H9 (cell line): ENCODE measurements at regions not wholly inside any gene's neighbourhood (a gene's known extent, or its start where the extent isn't known, plus 50 kb on each side); places are given as distances from the start of the nearest gene placed in this dataset.

ENCODE experiments used
- DNase-seq: peaks from one replicate; pipeline ENCODE4 v3.0.0-alpha.2; 2017
- H2AFZ ChIP-seq: one replicate; pipeline ENCODE4 v1.6.1; 2013; ENCODE audit warnings: mild to moderate bottlenecking, low read length, control low read depth, moderate library complexity
- H2AK5ac ChIP-seq: 2 replicates; pipeline ENCODE4 v1.6.1; 2013; ENCODE audit warnings: low read length, control low read depth, mixed read lengths; ENCODE audit not compliant: insufficient read length
- H2BK120ac ChIP-seq: one replicate; pipeline ENCODE4 v1.6.1; 2013; ENCODE audit warnings: low read depth, mild to moderate bottlenecking, low read length, control low read depth, inconsistent platforms; ENCODE audit not compliant: poor library complexity, severe bottlenecking
- H2BK12ac ChIP-seq: 2 replicates; pipeline ENCODE4 v1.6.1; 2013; ENCODE audit warnings: low read length, control low read depth, mixed read lengths, low read depth; ENCODE audit not compliant: insufficient read length
- H2BK15ac ChIP-seq: 2 replicates; pipeline ENCODE4 v1.6.1; 2013; ENCODE audit warnings: low read depth, low read length, control low read depth
- H2BK20ac ChIP-seq: one replicate; pipeline ENCODE4 v1.6.1; 2013; ENCODE audit warnings: low read depth, mild to moderate bottlenecking, low read length, control low read depth, inconsistent platforms; ENCODE audit not compliant: poor library complexity, severe bottlenecking
- H2BK5ac ChIP-seq: 2 replicates; pipeline ENCODE4 v1.6.1; 2013; ENCODE audit warnings: low read length, control low read depth, mixed read lengths; ENCODE audit not compliant: insufficient read length
- H3K14ac ChIP-seq: 2 replicates; pipeline ENCODE4 v1.6.1; 2013; ENCODE audit warnings: low read length, control low read depth; ENCODE audit not compliant: insufficient read depth
- H3K18ac ChIP-seq: 2 replicates; pipeline ENCODE4 v1.6.1; 2013; ENCODE audit warnings: low read depth, mild to moderate bottlenecking, mixed read lengths, low read length, control low read depth; ENCODE audit not compliant: insufficient read length
- H3K23ac ChIP-seq: 2 replicates; pipeline ENCODE4 v1.6.1; 2013; ENCODE audit warnings: low read length, control low read depth, mixed read lengths, low read depth; ENCODE audit not compliant: insufficient read length
- H3K23me2 ChIP-seq: 2 replicates; pipeline ENCODE4 v1.6.1; 2013; ENCODE audit warnings: low read depth, mild to moderate bottlenecking, mixed read lengths, low read length, control low read depth; ENCODE audit not compliant: insufficient read length, poor library complexity, severe bottlenecking
- H3K27ac ChIP-seq: 2 replicates; pipeline ENCODE4 v1.5.1; 2013; ENCODE audit warnings: low read length, control low read depth, mixed read lengths, low read depth; ENCODE audit not compliant: insufficient read length
- H3K27me3 ChIP-seq: 2 replicates; pipeline ENCODE4 v1.6.1; 2013; ENCODE audit warnings: low read length, control low read depth, inconsistent platforms; ENCODE audit not compliant: insufficient read depth
- H3K4ac ChIP-seq: 2 replicates; pipeline ENCODE4 v1.6.1; 2013; ENCODE audit warnings: low read depth, mild to moderate bottlenecking, control low read depth, inconsistent platforms, low read length, moderate library complexity
- H3K4me1 ChIP-seq: 2 replicates; pipeline ENCODE4 v1.6.1; 2013; ENCODE audit warnings: low read length, control low read depth, inconsistent platforms; ENCODE audit not compliant: insufficient read depth
- H3K4me2 ChIP-seq: 2 replicates; pipeline ENCODE4 v1.6.1; 2013; ENCODE audit warnings: low read length, control low read depth, mixed read lengths; ENCODE audit not compliant: insufficient read length, insufficient read depth
- H3K56ac ChIP-seq: 2 replicates; pipeline ENCODE4 v1.6.1; 2013; ENCODE audit warnings: low read depth, mild to moderate bottlenecking, mixed read lengths, low read length, control low read depth; ENCODE audit not compliant: insufficient read length
- H3K79me1 ChIP-seq: 2 replicates; pipeline ENCODE4 v1.6.1; 2013; ENCODE audit warnings: low read depth, mild to moderate bottlenecking, moderate library complexity, low read length, control low read depth, inconsistent platforms; ENCODE audit not compliant: insufficient read depth, poor library complexity, severe bottlenecking
- H3K79me2 ChIP-seq: 2 replicates; pipeline ENCODE4 v1.6.1; 2013; ENCODE audit warnings: low read length, control low read depth, inconsistent platforms; ENCODE audit not compliant: insufficient read depth
- H3K9ac ChIP-seq: 2 replicates; pipeline ENCODE4 v1.6.1; 2013; ENCODE audit warnings: low read length, control low read depth, mixed read lengths; ENCODE audit not compliant: insufficient read length; ENCODE audit errors: extremely low read depth
- H3K9me3 ChIP-seq: one replicate; pipeline ENCODE4 v1.6.1; 2013; ENCODE audit warnings: low read depth, low read length, inconsistent platforms; ENCODE audit not compliant: control insufficient read depth
- H3T11ph ChIP-seq: one replicate; pipeline ENCODE4 v1.6.1; 2013; ENCODE audit warnings: mild to moderate bottlenecking, low read length, control low read depth, inconsistent platforms
- H4K20me1 ChIP-seq: one replicate; pipeline ENCODE4 v1.6.1; 2013; ENCODE audit not compliant: control insufficient read depth, insufficient read length, insufficient read depth
- H4K5ac ChIP-seq: 2 replicates; pipeline ENCODE4 v1.6.1; 2013; ENCODE audit warnings: low read depth, mild to moderate bottlenecking, mixed read lengths, low read length, control low read depth; ENCODE audit not compliant: insufficient read length
- H4K8ac ChIP-seq: replicated peaks from 2 replicates; pipeline ENCODE4 v1.6.1; 2013; ENCODE audit warnings: low read length, control low read depth, mixed read lengths, low read depth; ENCODE audit not compliant: insufficient read length
- H4K91ac ChIP-seq: 2 replicates; pipeline ENCODE4 v1.6.1; 2013; ENCODE audit warnings: low read depth, mild to moderate bottlenecking, moderate library complexity, mixed read lengths, low read length, control low read depth; ENCODE audit not compliant: insufficient read length
- H3K27ac Mint-ChIP-seq, 3 experiments: 2 replicates in 2 of 3; 3 replicates in 1 of 3; pipeline ENCODE4 v1.8.0; 2020 to 2021; ENCODE audit warnings: mixed read lengths in 3 of 3, mild to moderate bottlenecking in 1 of 3, moderate library complexity in 1 of 3
- H3K27me3 Mint-ChIP-seq: 2 replicates; pipeline ENCODE4 v1.8.0; 2021; ENCODE audit warnings: low read depth, mild to moderate bottlenecking, moderate library complexity, mixed read lengths
- H3K36me3 Mint-ChIP-seq, 3 experiments: 2 replicates in 2 of 3; 3 replicates in 1 of 3; pipeline ENCODE4 v1.8.0; 2020 to 2021; ENCODE audit warnings: low read depth in 3 of 3, mixed read lengths in 3 of 3; ENCODE audit not compliant: insufficient read depth in 1 of 3
- H3K4me1 Mint-ChIP-seq, 2 experiments: 2 replicates each; pipeline ENCODE4 v1.8.0; 2020; ENCODE audit warnings: mixed read lengths in 2 of 2
- H3K4me3 Mint-ChIP-seq, 2 experiments: 2 replicates in 1 of 2; 3 replicates in 1 of 2; pipeline ENCODE4 v1.8.0; 2020 to 2021; ENCODE audit warnings: mild to moderate bottlenecking in 2 of 2, mixed read lengths in 2 of 2, moderate library complexity in 1 of 2
- H3K9me3 Mint-ChIP-seq, 2 experiments: 2 replicates in 1 of 2; 3 replicates in 1 of 2; pipeline ENCODE4 v1.8.0; 2020; ENCODE audit warnings: mild to moderate bottlenecking in 2 of 2, mixed read lengths in 2 of 2, moderate library complexity in 1 of 2
- WGBS: extraction: QIAGEN DNeasy Blood & Tissue Kit; methylation state at CpG from one replicate; pipeline ENCODE4 v1.1.7; 2013; ENCODE audit warnings: missing lambda C conversion rate, low lambda C conversion rate, mixed read lengths; ENCODE audit not compliant: insufficient read length; ENCODE audit errors: extremely low coverage; 5-methylcytosine and 5-hydroxymethylcytosine counted together
- TF ChIP-seq, protein P1 (sequence below): fragments of 200-600 bp; sonication (generic); conservative IDR thresholded peaks from 3 replicates; pipeline ENCODE4 v1.8.0; 2021; ENCODE audit warnings: antibody characterized with exemption, mild to moderate bottlenecking

GRCh38 chr5:107753427-107753826 is 82.7 kb upstream of the EFNA5 start:
- no peak overlapping the region for H3T11ph ChIP-seq
- TF ChIP-seq, protein P1, sequence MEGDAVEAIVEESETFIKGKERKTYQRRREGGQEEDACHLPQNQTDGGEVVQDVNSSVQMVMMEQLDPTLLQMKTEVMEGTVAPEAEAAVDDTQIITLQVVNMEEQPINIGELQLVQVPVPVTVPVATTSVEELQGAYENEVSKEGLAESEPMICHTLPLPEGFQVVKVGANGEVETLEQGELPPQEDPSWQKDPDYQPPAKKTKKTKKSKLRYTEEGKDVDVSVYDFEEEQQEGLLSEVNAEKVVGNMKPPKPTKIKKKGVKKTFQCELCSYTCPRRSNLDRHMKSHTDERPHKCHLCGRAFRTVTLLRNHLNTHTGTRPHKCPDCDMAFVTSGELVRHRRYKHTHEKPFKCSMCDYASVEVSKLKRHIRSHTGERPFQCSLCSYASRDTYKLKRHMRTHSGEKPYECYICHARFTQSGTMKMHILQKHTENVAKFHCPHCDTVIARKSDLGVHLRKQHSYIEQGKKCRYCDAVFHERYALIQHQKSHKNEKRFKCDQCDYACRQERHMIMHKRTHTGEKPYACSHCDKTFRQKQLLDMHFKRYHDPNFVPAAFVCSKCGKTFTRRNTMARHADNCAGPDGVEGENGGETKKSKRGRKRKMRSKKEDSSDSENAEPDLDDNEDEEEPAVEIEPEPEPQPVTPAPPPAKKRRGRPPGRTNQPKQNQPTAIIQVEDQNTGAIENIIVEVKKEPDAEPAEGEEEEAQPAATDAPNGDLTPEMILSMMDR: no peak
- no peak overlapping the region for H2BK12ac ChIP-seq
- no peak overlapping the region for H2BK15ac ChIP-seq
- no peaks in the 10 kb centered on the region for H3K27me3 ChIP-seq
- H3K79me2 ChIP-seq: no peaks in the 10 kb centered on the region
- no peaks in the 10 kb centered on the region for H3K23me2 ChIP-seq
- WGBS: no CpG with 5 or more reads among the region's 4 CpGs
- no peak overlapping the region for H4K5ac ChIP-seq
- no peaks in the 10 kb centered on the region for H3K4me1 ChIP-seq
- H3K79me1 ChIP-seq: no peaks in the 10 kb centered on the region
- no peak overlapping the region for H2BK120ac ChIP-seq
- H4K8ac ChIP-seq: no peak overlapping the region
- no peak overlapping the region for H4K91ac ChIP-seq
- H3K27ac ChIP-seq: no peak overlapping the region
- H3K9ac ChIP-seq: no peak overlapping the region
- Mint-ChIP-seq H3K4me1 (no peaks in the 10 kb centered on the region), H3K4me3 (no peak overlapping the region), H3K36me3 (peaks cover 7 to 15% (median 7%) of the 10 kb centered on the region in 3 experiments; a peak in 5 of 7 replicates), H3K9me3 (peaks cover 8 to 12% of the 10 kb centered on the region in 2 experiments), H3K27me3 (no peaks in the 10 kb centered on the region; the same call in 1 of the 2 replicates), H3K27ac (no peak overlapping the region)
- H2BK20ac ChIP-seq: no peak overlapping the region
- no peaks in the 10 kb centered on the region for H3K9me3 ChIP-seq
- DNase-seq: no peak
- H3K56ac ChIP-seq: no peak overlapping the region
- no peak overlapping the region for H3K4me2 ChIP-seq
- H3K14ac ChIP-seq: no peak overlapping the region
- H4K20me1 ChIP-seq: no peaks in the 10 kb centered on the region
- H2AFZ ChIP-seq: no peak overlapping the region
- H3K18ac ChIP-seq: no peak overlapping the region
- no peak overlapping the region for H3K4ac ChIP-seq
- H2AK5ac ChIP-seq: no peak overlapping the region
- H3K23ac ChIP-seq: no peak overlapping the region
- H2BK5ac ChIP-seq: no peak overlapping the region
